ENCODE measurements at regions not wholly inside any gene's neighbourhood (a gene's known extent, or its start where the extent isn't known, plus 50 kb on each side); places are given as distances from the start of the nearest gene placed in this dataset.

DNA sequence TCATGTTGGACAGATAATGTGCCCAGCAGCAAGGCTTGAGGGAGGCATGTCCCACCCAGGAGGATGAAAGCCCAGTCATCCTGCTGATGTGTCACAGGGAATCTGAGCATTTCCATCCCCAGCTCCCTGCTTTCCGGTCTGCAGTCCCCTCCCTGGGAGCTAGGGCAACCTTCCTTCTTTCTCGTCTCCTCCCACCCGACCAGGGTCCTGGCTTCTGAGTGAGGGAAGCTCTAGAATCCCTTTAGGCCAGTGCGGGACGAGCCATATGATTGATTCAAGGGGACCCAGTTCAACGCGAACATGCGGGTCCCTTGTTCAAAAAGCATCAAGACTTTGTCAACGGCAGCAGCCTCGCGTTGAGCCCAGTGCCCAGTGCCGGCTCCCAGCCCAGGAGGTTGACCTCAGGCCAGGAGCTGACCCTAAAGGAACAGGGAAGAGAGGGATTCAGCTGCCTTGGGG lies 96.7 kb upstream of the TMPRSS2 start:
- Histone ChIP-seq H3K79me2 (ENCODE audit: control insufficient read depth, insufficient read depth, low read length) (no peaks in the 10 kb centered on the region), H3K4me1 (ENCODE audit: control insufficient read depth in 2 of 2, insufficient read depth in 2 of 2, low read length in 2 of 2) (no peaks in the 10 kb centered on the region), H3K27me3 (replicated peaks in 1 of 4; ENCODE audit: control extremely low read depth in 1 of 4, control insufficient read depth in 3 of 4, insufficient read depth in 4 of 4, low read length in 3 of 4) (peaks cover 0 to 2% (median 0%) of the 10 kb centered on the region in 4 experiments), H3K9me3 (ENCODE audit: control extremely low read depth in 1 of 3, control insufficient read depth in 2 of 3, insufficient read depth in 1 of 3, low read length in 2 of 3) (peaks cover 0 to 7% (median 0%) of the 10 kb centered on the region in 3 donors), H3K9ac (ENCODE audit: low read length) (no peak overlapping the region), H3K27ac (ENCODE audit: low read length in 2 of 2) (no peak overlapping the region), H2AFZ (ENCODE audit: insufficient read depth, low read depth, low read length, poor library complexity, severe bottlenecking) (no peak overlapping the region), H4K20me1 (ENCODE audit: control insufficient read depth, insufficient read depth, low read length, poor library complexity, severe bottlenecking) (no peaks in the 10 kb centered on the region), H3K4me2 (replicated peaks; ENCODE audit: low read depth, low read length, poor library complexity, severe bottlenecking) (no peak overlapping the region), H3K36me3 (replicated peaks in 1 of 2; ENCODE audit: control extremely low read depth in 1 of 2, control insufficient read depth in 1 of 2, extremely low read depth in 1 of 2, insufficient read depth in 2 of 2, low read length in 1 of 2) (no peaks in the 10 kb centered on the region), H3K4me3 (ENCODE audit: control extremely low read depth in 1 of 5, extremely low read depth in 1 of 5, insufficient read depth in 1 of 5, low read depth in 2 of 5, low read length in 4 of 5) (no peak overlapping the region)
- intact Hi-C loops (cut with micrococcal nuclease) = no loop called here
- no peak overlapping the region for H3K27ac Mint-ChIP-seq
- no peak for ATAC-seq (ENCODE audit: low read depth)
- peaks cover 32% of the 10 kb centered on the region for H3K27me3 Mint-ChIP-seq
- ChIA-PET CTCF (no interaction called here), POLR2A (no interaction called here)
- no peaks in the 10 kb centered on the region for H3K9me3 Mint-ChIP-seq (ENCODE audit: insufficient read depth)
- WGBS (ENCODE audit: insufficient coverage) = 93% methylated on average over 10 of the region's 12 CpGs
- no peak for TF ChIP-seq EZH2 (IDR thresholded peaks at IDR 0.05; ENCODE audit: borderline replicate concordance, insufficient read depth, low read depth, low read length, poor library complexity, severe bottlenecking)
- H3K4me3 Mint-ChIP-seq = no peak overlapping the region
- no peak for DNase-seq
- no peaks in the 10 kb centered on the region for H3K4me1 Mint-ChIP-seq

DNA sequence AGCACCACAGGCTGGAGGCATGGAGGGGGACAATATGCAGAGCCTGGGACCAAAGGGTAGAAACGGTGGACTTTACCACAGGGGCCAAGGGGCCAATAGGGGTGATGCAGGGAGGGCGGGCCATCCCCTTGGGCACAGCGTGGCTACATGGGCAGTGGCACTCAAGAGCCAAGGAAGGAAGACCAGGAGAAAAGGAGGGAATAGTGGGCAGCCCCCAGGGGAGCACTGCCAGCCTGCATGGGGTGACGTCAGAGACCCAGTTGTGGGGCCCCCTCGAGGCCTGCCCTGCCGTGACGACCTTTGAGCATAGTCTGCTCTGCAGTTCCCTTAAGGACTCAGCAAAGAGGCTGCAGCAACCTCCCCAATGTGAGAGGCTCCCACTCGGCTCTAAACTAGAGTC lies 95.5 kb upstream of the TMPRSS2 start:
- DNase-seq (no peak), ATAC-seq (ENCODE audit: low read depth) (no peak)
- Mint-ChIP-seq H3K4me3 (no peak overlapping the region), H3K9me3 (ENCODE audit: insufficient read depth) (no peaks in the 10 kb centered on the region), H3K27ac (no peak overlapping the region), H3K27me3 (peaks cover 31% of the 10 kb centered on the region), H3K4me1 (peaks cover 1% of the 10 kb centered on the region)
- WGBS (ENCODE audit: insufficient coverage) = 73% methylated on average over 8 of the region's 8 CpGs
- no peaks in the 10 kb centered on the region for H3K27me3 ChIP-seq (replicated peaks in 1 of 4; ENCODE audit: control extremely low read depth in 1 of 4, control insufficient read depth in 3 of 4, insufficient read depth in 4 of 4, low read length in 3 of 4)
- CTCF ChIA-PET = no interaction called here
- H3K27ac ChIP-seq (ENCODE audit: low read length in 2 of 2) = no peak overlapping the region
- no peak overlapping the region for H3K9ac ChIP-seq (ENCODE audit: low read length)
- H3K79me2 ChIP-seq (ENCODE audit: control insufficient read depth, insufficient read depth, low read length) = no peaks in the 10 kb centered on the region
- intact Hi-C loops (cut with micrococcal nuclease) = no loop called here
- no peak overlapping the region for H2AFZ ChIP-seq (ENCODE audit: insufficient read depth, low read depth, low read length, poor library complexity, severe bottlenecking)
- no peak overlapping the region for H3K4me2 ChIP-seq (replicated peaks; ENCODE audit: low read depth, low read length, poor library complexity, severe bottlenecking)
- POLR2A ChIA-PET = no interaction called here
- no peaks in the 10 kb centered on the region for H3K4me1 ChIP-seq (ENCODE audit: control insufficient read depth in 2 of 2, insufficient read depth in 2 of 2, low read length in 2 of 2)
- no peak for TF ChIP-seq EZH2 (IDR thresholded peaks at IDR 0.05; ENCODE audit: borderline replicate concordance, insufficient read depth, low read depth, low read length, poor library complexity, severe bottlenecking)
- TF ChIP-seq, protein P1, sequence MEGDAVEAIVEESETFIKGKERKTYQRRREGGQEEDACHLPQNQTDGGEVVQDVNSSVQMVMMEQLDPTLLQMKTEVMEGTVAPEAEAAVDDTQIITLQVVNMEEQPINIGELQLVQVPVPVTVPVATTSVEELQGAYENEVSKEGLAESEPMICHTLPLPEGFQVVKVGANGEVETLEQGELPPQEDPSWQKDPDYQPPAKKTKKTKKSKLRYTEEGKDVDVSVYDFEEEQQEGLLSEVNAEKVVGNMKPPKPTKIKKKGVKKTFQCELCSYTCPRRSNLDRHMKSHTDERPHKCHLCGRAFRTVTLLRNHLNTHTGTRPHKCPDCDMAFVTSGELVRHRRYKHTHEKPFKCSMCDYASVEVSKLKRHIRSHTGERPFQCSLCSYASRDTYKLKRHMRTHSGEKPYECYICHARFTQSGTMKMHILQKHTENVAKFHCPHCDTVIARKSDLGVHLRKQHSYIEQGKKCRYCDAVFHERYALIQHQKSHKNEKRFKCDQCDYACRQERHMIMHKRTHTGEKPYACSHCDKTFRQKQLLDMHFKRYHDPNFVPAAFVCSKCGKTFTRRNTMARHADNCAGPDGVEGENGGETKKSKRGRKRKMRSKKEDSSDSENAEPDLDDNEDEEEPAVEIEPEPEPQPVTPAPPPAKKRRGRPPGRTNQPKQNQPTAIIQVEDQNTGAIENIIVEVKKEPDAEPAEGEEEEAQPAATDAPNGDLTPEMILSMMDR (IDR thresholded peaks at IDR 0.05) = no peak
- H4K20me1 ChIP-seq (ENCODE audit: control insufficient read depth, insufficient read depth, low read length, poor library complexity, severe bottlenecking) = no peaks in the 10 kb centered on the region
- H3K36me3 ChIP-seq (replicated peaks in 1 of 2; ENCODE audit: control extremely low read depth in 1 of 2, control insufficient read depth in 1 of 2, extremely low read depth in 1 of 2, insufficient read depth in 2 of 2, low read length in 1 of 2) = no peaks in the 10 kb centered on the region
- H3K9me3 ChIP-seq (ENCODE audit: control extremely low read depth in 1 of 3, control insufficient read depth in 2 of 3, insufficient read depth in 1 of 3, low read length in 2 of 3) = peaks cover 0 to 7% (median 0%) of the 10 kb centered on the region in 3 donors
- no peak overlapping the region for H3K4me3 ChIP-seq (ENCODE audit: control extremely low read depth in 1 of 5, extremely low read depth in 1 of 5, insufficient read depth in 1 of 5, low read depth in 2 of 5, low read length in 4 of 5)
